Dermis microvascular lymphatic vessel endothelial cell (primary cell): ENCODE measurements at regions not wholly inside any gene's neighbourhood (a gene's known extent, or its start where the extent isn't known, plus 50 kb on each side); places are given as distances from the start of the nearest gene placed in this dataset.
A peak's percentile ranks its signal among the peaks of the same experiment; 100 is the strongest.
"Not testable (repeated sequence)": the region's sequence is repeated elsewhere in the genome, so short reads cannot be mapped to it uniquely, and the experiment has no call there.

ENCODE experiments used
- DNase-seq, 2 donors: peaks; one replicate each; pipeline versions ENCODE4 v3.0.0 to v3.0.0-alpha.2; 2010; ENCODE audit warnings: low read depth in 2 of 2

- DNase-seq, result no peak
Measured at GRCh38 chr2:172259827-172260226, 157.1 kb upstream of the DLX2 start.

GRCh38 chr2:172260336-172260735 lies 157.6 kb upstream of the DLX2 start:
- no peak for DNase-seq

DNA sequence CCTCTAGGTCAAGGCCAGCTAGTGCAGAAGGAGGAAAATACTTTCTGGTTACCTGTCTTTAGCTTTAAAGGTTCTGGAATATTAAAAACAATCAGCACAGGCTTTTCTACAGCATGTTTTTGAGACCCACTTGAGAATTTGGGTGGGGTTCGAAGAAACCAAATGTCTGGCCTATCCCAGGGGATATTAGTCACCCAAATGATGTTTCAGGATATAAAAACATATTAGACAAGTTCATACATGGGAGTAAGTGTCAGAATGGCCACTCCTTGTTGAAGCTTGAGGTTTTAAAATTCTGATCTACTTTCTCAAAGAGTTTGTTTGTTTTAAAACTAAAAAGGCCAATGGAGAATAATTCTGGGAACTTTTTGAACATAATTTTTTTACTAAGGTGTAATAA lies 158.6 kb upstream of the DLX2 start:
- DNase-seq, result no peak

GRCh38 chr2:172262486-172262885 lies 159.8 kb upstream of the DLX2 start:
- no peak for DNase-seq

DNA sequence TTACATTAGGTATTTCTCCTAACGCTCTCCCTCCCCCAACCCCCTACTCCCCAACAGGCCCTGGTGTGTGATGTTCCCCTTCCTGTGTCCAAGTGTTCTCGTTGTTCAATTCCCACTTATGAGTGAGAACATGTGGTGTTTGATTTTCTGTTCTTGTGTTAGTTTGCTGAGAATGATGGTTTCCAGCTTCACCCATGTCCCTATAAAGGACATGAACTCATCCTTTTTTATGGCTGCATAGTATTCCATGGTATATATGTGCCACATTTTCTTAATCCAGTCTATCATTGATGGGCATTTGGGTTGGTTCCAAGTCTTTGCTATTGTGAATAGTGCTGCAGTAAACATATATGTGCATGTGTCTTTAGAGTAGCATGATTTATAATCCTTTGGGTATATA lies 162.1 kb upstream of the DLX2 start:
- DNase-seq, result not testable (repeated sequence)

- DNase-seq, result not testable (repeated sequence)
Measured at GRCh38 chr2:172269507-172270244, 157.7 kb upstream of the ITGA6 start.

DNA sequence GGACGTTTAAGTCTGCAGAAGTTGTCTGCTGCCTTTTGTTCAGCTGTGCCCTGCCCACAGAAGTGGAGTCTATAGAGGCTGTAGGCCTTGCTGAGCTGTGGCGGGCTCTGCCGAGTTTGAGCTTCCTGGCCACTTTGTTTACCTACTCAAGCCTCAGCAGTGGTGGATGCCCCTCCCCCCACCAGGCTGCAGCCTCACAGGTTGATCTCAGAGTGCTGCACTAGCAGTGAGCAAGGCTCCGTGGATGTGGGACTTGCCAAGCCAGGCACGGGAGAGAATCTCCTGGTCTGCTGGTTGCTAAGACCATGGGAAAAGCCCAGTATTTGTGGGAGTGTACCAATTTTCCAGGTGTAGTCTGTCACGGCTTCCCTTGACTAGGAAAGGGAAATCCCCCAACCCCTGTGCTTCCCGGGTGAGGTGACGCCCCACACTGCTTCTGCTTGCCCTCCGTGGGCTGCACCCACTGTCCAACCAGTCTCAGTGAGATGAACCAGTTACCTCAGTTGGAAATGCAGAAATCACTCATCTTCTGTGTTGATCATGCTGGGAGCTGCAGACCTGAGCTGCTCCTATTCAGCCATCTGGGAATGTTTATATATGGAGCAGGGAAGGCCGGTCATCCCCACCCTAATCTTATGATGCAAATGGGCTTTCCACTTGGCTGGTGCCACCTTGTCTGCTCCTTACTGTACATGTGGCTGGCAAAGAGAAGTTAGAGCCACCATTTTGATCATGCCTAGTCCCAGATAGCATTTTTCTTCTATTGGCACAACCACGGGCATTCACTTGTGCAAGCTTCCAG lies 156.9 kb upstream of the ITGA6 start:
- DNase-seq, result no peak

DNA sequence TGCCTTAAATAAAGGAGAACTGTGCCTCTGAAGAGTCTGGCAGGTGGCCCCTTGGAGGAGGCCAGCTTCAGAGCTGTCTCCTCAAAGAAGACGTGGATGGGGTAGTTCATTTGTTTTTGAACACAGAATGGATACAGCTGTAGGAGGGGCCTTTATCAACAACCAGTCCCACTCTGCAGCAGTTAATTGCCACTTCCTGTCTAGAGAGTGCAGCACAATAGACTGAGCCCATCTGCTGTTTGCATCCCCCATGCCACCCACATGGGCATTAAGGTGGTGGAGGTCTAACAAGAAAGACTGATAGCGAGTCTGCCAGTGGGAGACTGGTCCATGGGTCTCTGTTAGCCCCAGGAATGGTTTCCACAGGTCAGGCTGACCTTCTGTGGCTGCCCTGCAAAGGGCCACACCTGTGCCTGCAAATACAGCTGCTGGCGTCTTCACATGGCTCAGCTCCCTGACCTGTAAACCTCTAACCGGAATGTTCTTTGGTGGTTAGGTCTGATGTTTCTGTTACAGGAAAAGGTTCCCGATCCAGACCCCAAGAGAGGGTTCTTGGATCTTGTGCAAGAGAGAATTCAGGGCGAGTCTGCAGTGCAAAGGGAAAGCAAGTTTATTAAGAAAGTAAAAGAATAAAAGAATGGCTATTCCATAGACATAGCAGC lies 153.3 kb upstream of the ITGA6 start:
- no peak for DNase-seq

DNA sequence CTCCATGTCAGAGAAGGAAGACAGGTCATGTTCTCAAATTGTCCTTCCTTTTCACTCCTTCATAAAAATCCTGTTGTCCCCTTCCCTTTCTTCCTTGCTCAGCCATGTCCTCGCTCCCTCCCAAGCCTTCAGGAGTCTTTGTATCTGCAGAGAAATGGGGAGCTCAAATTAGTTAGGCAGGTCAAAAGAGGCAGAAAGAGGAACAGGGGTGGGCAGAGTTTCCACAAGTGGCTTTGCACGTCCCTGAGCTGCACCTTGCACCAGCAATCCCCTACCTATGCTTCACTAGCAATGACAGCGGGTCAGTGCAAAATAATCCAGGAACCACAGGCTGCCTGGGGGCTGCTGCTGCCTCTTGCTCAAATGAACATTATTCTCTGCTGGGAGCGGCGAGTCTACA lies 152.1 kb upstream of the ITGA6 start:
- DNase-seq, result no peak

- DNase-seq, result no peak
Measured at GRCh38 chr2:172276961-172277360, 150.4 kb upstream of the ITGA6 start.

DNA sequence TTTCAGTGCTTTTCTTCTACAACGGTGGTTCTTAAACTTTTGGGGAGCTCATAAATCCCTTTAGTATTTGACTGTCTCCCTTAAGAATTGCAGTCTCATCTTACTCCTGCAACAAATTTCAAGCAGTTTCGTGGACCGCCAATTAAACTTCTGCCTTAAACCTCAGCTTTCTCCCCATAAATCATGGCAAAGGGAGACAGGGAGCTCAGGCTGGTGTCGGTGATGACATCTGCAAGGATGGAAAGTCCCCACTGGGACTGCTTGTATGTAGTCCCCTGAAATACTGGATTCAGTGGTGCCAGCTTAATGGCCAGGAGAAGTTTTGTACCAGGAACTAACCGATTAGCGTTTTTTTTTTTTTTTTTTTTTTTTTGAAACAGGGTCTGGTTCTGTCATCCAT lies 148.7 kb upstream of the ITGA6 start:
- no peak for DNase-seq

DNA sequence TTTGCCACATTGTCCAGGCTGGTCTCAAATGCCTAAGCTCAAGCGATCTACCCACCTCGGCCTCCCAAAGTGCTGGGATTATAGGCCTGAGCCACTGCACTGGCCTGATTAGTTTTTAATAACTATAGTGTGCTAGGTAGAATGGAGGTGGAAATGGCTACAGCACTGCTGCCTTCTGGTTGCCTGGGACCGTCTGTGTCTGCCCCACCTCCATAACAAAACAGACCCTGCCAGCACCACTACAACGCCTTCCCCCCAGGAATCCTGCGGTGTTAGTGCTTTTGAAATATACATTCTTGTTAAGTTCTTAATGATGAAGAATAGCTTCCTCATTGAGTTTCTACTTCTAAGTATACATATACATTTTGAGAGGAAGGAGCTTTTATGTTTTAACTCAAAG lies 148.2 kb upstream of the ITGA6 start:
- no peak for DNase-seq

- peak; percentile 26 to 38 for DNase-seq
Measured at GRCh38 chr2:172279813-172280212, 147.6 kb upstream of the ITGA6 start.

GRCh38 chr2:172280571-172281361 lies 146.6 kb upstream of the ITGA6 start:
- no peak for DNase-seq

- DNase-seq, result peak in 1 of 2 donors; percentile 87
Measured at GRCh38 chr2:172281648-172282570, 145.5 kb upstream of the ITGA6 start.

DNA sequence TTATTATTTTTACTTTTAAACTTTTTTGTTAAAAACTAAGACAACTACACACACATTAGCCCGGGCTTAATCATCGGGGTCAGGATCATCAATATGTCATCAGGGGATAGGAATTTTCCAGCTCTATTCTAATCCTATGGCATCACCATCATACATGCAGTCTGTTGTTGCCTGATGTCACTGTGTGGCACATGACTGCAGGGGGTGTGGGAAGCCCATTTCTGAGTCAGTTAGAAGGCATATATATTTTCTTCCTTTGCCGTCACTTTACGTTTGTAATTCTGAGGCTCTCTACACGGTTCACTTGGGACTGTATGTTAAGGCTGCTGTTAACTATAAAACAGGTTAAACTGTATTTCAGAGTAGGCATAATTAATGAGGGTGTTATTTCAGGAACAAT lies 144.4 kb upstream of the ITGA6 start:
- peak; percentile 93 to 96 for DNase-seq

DNA sequence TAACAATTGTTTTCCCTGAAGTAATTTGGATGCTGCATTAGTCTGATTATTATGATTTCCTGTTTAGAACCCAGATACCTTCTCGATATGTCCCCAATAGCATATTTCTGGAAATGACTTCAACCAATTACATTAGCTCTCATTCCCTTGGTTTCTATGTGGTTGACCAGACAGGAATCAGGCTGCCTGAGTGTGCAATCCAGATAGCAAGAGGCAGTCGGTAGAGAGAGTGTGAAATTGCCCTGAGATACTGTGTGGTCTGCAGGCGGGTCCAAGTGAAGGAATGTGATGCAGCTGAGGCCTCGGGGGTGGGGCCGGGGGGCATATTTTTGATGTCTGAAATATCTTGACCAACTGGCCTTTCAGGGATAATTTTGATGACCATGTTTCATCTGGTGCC lies 143.9 kb upstream of the ITGA6 start:
- DNase-seq, result no peak

- DNase-seq, result no peak
Measured at GRCh38 chr2:172284209-172284608, 143.2 kb upstream of the ITGA6 start.

DNA sequence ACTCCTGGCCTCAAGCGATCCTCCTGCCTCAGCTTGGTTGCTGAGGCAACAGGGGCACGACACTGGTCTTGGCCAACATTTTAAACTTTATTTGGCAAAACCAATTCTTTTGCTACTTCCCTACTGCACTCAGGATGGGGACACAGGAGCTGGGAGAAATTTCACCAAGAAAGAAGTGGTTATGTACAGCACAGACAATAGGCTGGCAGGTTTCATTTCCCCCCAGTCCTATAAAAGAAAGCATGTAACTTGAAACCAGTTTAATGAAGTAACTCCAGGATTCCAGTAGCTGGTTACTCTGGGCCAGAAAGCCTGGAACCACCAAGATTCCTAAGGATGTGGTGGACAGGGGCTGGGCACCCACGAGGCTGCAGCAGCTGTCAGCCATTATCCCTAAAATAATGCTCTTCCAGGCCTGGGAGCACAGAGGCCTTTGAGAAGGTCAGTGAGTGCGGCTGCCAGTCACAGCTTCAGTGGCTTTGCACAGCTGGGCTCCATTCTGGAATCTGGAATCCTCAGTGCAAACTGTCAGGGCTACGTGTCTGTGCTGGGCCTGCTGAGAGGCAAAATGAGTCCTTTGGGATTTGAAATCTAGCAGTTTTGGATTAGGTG lies 142.3 kb upstream of the ITGA6 start:
- DNase-seq, result peak; percentile 28 to 80

DNA sequence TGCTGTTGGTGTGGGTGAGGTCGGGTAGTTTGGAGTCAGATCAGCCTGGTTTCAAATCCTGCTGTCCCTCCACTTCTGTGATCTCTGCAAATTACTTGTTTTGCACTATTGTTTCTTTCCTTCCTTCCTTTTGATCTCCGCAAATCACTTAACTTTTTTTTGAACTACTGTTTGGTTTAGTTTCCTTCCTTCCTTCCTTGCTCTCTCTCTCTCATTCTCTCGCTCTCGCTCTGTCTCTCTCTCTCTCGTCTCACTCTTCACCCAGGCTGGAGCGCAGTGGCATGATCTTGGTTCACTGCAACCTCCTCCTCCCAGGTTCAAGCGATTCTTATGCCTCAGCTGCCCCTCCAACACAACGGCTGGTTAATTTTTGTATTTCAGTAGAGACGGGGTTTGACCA lies 141.6 kb upstream of the ITGA6 start:
- peak in 1 of 2 donors; percentile 26 for DNase-seq
